H1 (cell line): ENCODE measurements at regions not wholly inside any gene's neighbourhood (a gene's known extent, or its start where the extent isn't known, plus 50 kb on each side); places are given as distances from the start of the nearest gene placed in this dataset.

Source experiments
- CTCF ChIA-PET: fragments of 300-600 bp; sonication (Branson Sonifier 250); formaldehyde crosslinking; loops from one replicate; lab custom pipeline; 2021; ENCODE audit not compliant: partially characterized antibody; lab: Charles Lee
- POLR2A ChIA-PET: fragments of 300-600 bp; sonication (Branson Sonifier 250); formaldehyde crosslinking; loops from one replicate; lab custom pipeline; 2021; ENCODE audit warnings: inconsistent platforms; ENCODE audit not compliant: partially characterized antibody; lab: Charles Lee
- DNase-seq, 2 experiments: peaks; one replicate each; pipeline versions ENCODE4 v3.0.0 to v3.0.0-alpha.2; 2010 to 2022; ENCODE audit warnings: low spot score in 2 of 2, low read depth in 1 of 2, mixed read lengths in 1 of 2
- FAIRE-seq: peaks from 2 replicates; lab custom pipeline; 2011; peaks lifted over from hg19 to GRCh38; lab: Jason Lieb, UNC
- H2AFZ ChIP-seq: 2 replicates; pipeline ENCODE4 v1.8.1; 2012; ENCODE audit warnings: low read length, inconsistent platforms
- H2AK5ac ChIP-seq: 2 replicates; pipeline ENCODE4 v1.6.1; 2013; ENCODE audit warnings: low read depth, low read length
- H2BK120ac ChIP-seq: replicated peaks from 2 replicates; pipeline ENCODE3; 2013; ENCODE audit warnings: low read depth, low read length, inconsistent platforms
- H2BK12ac ChIP-seq: 2 replicates; pipeline ENCODE4 v1.6.1; 2013; ENCODE audit warnings: low read depth, low read length
- H2BK15ac ChIP-seq: 2 replicates; pipeline ENCODE4 v1.6.1; 2013; ENCODE audit warnings: low read length
- H2BK20ac ChIP-seq: 2 replicates; pipeline ENCODE4 v1.6.1; 2013; ENCODE audit warnings: low read length
- H2BK5ac ChIP-seq: 2 replicates; pipeline ENCODE4 v1.6.1; 2013; ENCODE audit warnings: low read depth, low read length
- H3K14ac ChIP-seq: 2 replicates; pipeline ENCODE4 v1.6.1; 2013; ENCODE audit warnings: inconsistent platforms; ENCODE audit not compliant: insufficient read length
- H3K18ac ChIP-seq: 2 replicates; pipeline ENCODE4 v1.6.1; 2013; ENCODE audit warnings: low read length; ENCODE audit errors: extremely low read depth
- H3K23ac ChIP-seq: 2 replicates; pipeline ENCODE4 v1.6.1; 2013; ENCODE audit warnings: inconsistent platforms; ENCODE audit not compliant: insufficient read length
- H3K23me2 ChIP-seq: 2 replicates; pipeline ENCODE4 v1.6.1; 2013; ENCODE audit warnings: low read depth, low read length
- H3K27ac ChIP-seq: 2 replicates; pipeline ENCODE4 v1.6.1; 2011; ENCODE audit warnings: low read depth, low read length, inconsistent platforms
- H3K27me3 ChIP-seq, 4 experiments: replicated peaks in 1 of 4; 1 replicate in 1 of 4; 2 replicates in 3 of 4; pipeline versions ENCODE4 v1.6.1 to v1.8.1; 2011 to 2013; ENCODE audit warnings: low read length in 3 of 4, mild to moderate bottlenecking in 3 of 4, inconsistent platforms in 2 of 4, mixed read lengths in 2 of 4, moderate library complexity in 1 of 4; ENCODE audit not compliant: control insufficient read depth in 3 of 4, insufficient read depth in 3 of 4; ENCODE audit errors: extremely low read depth in 1 of 4
- H3K36me3 ChIP-seq, 4 experiments: 2 replicates each; pipeline versions ENCODE4 v1.6.1 to v1.8.1; 2011 to 2013; ENCODE audit warnings: mild to moderate bottlenecking in 4 of 4, low read length in 3 of 4, moderate library complexity in 2 of 4, control low read depth in 1 of 4, inconsistent platforms in 1 of 4; ENCODE audit not compliant: insufficient read depth in 4 of 4, control insufficient read depth in 2 of 4
- H3K4ac ChIP-seq: replicated peaks from 2 replicates; pipeline ENCODE3; 2013; ENCODE audit warnings: low read length, low read depth, mixed read lengths, inconsistent platforms; ENCODE audit not compliant: insufficient read length
- H3K4me1 ChIP-seq, 4 experiments: replicated peaks in 1 of 4; 1 replicate in 1 of 4; 2 replicates in 3 of 4; pipeline versions ENCODE4 v1.6.1 to v1.8.1; 2011 to 2013; ENCODE audit warnings: low read length in 3 of 4, inconsistent platforms in 2 of 4, mixed read lengths in 1 of 4; ENCODE audit not compliant: insufficient read depth in 4 of 4, control insufficient read depth in 3 of 4
- H3K4me2 ChIP-seq, 2 experiments: 2 replicates each; pipeline versions ENCODE4 v1.6.1 to v1.8.1; 2011 to 2013; ENCODE audit warnings: low read depth in 2 of 2, low read length in 2 of 2, control low read depth in 1 of 2, inconsistent platforms in 1 of 2, mild to moderate bottlenecking in 1 of 2; ENCODE audit not compliant: insufficient read depth in 1 of 2
- H3K4me3 ChIP-seq, 4 experiments: fragments of 200-600, 300-600 bp in 1 of 4; sonication (generic), shearing (Covaris generic), sonication (Bioruptor Twin) in 1 of 4; 2 replicates each; pipeline versions ENCODE4 v1.5.1 to v1.8.1; 2011 to 2016; ENCODE audit warnings: low read length in 4 of 4, low read depth in 3 of 4, control low read depth in 2 of 4, inconsistent platforms in 2 of 4, mild to moderate bottlenecking in 2 of 4, mixed read lengths in 1 of 4, moderate library complexity in 1 of 4; ENCODE audit not compliant: insufficient read depth in 2 of 4; ENCODE audit errors: extremely low read depth in 1 of 4
- H3K56ac ChIP-seq: replicated peaks from 2 replicates; pipeline ENCODE3; 2013; ENCODE audit warnings: low read depth, mild to moderate bottlenecking, mixed read lengths, low read length, inconsistent platforms; ENCODE audit not compliant: insufficient read length
- H3K79me1 ChIP-seq: 2 replicates; pipeline ENCODE4 v1.6.1; 2013; ENCODE audit warnings: low read depth, low read length, control low read depth
- H3K79me2 ChIP-seq, 2 experiments: 2 replicates each; pipeline versions ENCODE4 v1.6.1 to v1.8.1; 2012 to 2013; ENCODE audit warnings: low read length in 2 of 2, mild to moderate bottlenecking in 2 of 2, inconsistent platforms in 1 of 2; ENCODE audit not compliant: insufficient read depth in 2 of 2, control insufficient read depth in 1 of 2
- H3K9ac ChIP-seq, 4 experiments: replicated peaks in 1 of 4; 1 replicate in 1 of 4; 2 replicates in 3 of 4; pipeline versions ENCODE4 v1.6.1 to v1.8.1; 2011 to 2013; ENCODE audit warnings: low read depth in 3 of 4, low read length in 3 of 4, control low read depth in 2 of 4, mild to moderate bottlenecking in 2 of 4, moderate library complexity in 2 of 4, inconsistent platforms in 1 of 4; ENCODE audit errors: extremely low read depth in 1 of 4
- H3K9me3 ChIP-seq, 2 experiments: 2 replicates each; pipeline versions ENCODE4 v1.6.1 to v1.8.1; 2012 to 2013; ENCODE audit warnings: mild to moderate bottlenecking in 2 of 2, moderate library complexity in 2 of 2, control low read depth in 1 of 2, inconsistent platforms in 1 of 2, low read depth in 1 of 2, low read length in 1 of 2, mixed read lengths in 1 of 2; ENCODE audit not compliant: insufficient read depth in 2 of 2
- H4K20me1 ChIP-seq, 2 experiments: replicated peaks in 1 of 2; 2 replicates each; pipeline versions ENCODE3 to v1.8.1; 2011 to 2013; ENCODE audit warnings: inconsistent platforms in 2 of 2, low read length in 2 of 2, mild to moderate bottlenecking in 1 of 2; ENCODE audit not compliant: insufficient read depth in 2 of 2, control insufficient read depth in 1 of 2
- H4K5ac ChIP-seq: 2 replicates; pipeline ENCODE4 v1.6.1; 2013; ENCODE audit warnings: low read length, low read depth, mixed read lengths, inconsistent platforms; ENCODE audit not compliant: insufficient read length
- H4K8ac ChIP-seq: 2 replicates; pipeline ENCODE4 v1.8.0; 2013; ENCODE audit warnings: mild to moderate bottlenecking, moderate library complexity, low read length, inconsistent platforms; ENCODE audit not compliant: insufficient read depth; ENCODE audit errors: extremely low read depth
- H4K91ac ChIP-seq: replicated peaks from 2 replicates; pipeline ENCODE3; 2013; ENCODE audit warnings: low read length, mixed read lengths, inconsistent platforms; ENCODE audit not compliant: insufficient read length
- CTBP2 ChIP-seq: IDR thresholded peaks from 2 replicates; pipeline ENCODE4 v1.7.0; 2011; ENCODE audit warnings: borderline replicate concordance, mild to moderate bottlenecking, moderate library complexity, mixed read lengths, low read length; ENCODE audit not compliant: insufficient read depth, insufficient read length
- CTCF ChIP-seq, 3 experiments: IDR thresholded peaks; 1 replicate in 2 of 3; 2 replicates in 1 of 3; pipeline versions ENCODE4 v1.5.1 to v1.6.1; 2011; ENCODE audit warnings: low read length in 3 of 3, mild to moderate bottlenecking in 3 of 3, inconsistent platforms in 2 of 3, low read depth in 1 of 3, moderate library complexity in 1 of 3; ENCODE audit not compliant: insufficient read depth in 1 of 3; ENCODE audit errors: control extremely low read depth in 1 of 3
- EGR1 ChIP-seq: IDR thresholded peaks from 2 replicates; pipeline ENCODE4 v1.6.1; 2011; ENCODE audit warnings: low read depth, low read length, borderline replicate concordance
- HDAC6 ChIP-seq: IDR thresholded peaks from one replicate; pipeline ENCODE4 v1.7.1; 2012; ENCODE audit warnings: low read depth, mild to moderate bottlenecking, inconsistent platforms, low read length, moderate library complexity
- RAD21 ChIP-seq, 2 experiments: IDR thresholded peaks in 1 of 2; conservative IDR thresholded peaks in 1 of 2; 2 replicates each; pipeline ENCODE4 v1.6.1; 2011; ENCODE audit warnings: low read depth in 2 of 2, low read length in 2 of 2, improper control_type of control experiment in 1 of 2, inconsistent platforms in 1 of 2, mild to moderate bottlenecking in 1 of 2, moderate library complexity in 1 of 2
- RFX5 ChIP-seq: IDR thresholded peaks from 2 replicates; pipeline ENCODE4 v1.6.1; 2011; ENCODE audit warnings: low read depth, low read length, improper control_type of control experiment, borderline replicate concordance
- SIN3A ChIP-seq, 2 experiments: IDR thresholded peaks in 1 of 2; conservative IDR thresholded peaks in 1 of 2; 2 replicates each; pipeline ENCODE4 v1.6.1; 2011 to 2012; ENCODE audit warnings: low read length in 2 of 2, improper control_type of control experiment in 1 of 2, low read depth in 1 of 2, mild to moderate bottlenecking in 1 of 2
- USF2 ChIP-seq: IDR thresholded peaks from 2 replicates; pipeline ENCODE4 v1.6.1; 2011; ENCODE audit warnings: low read length, improper control_type of control experiment
- WGBS, 2 experiments: shearing (Covaris generic) in 1 of 2; methylation state at CpG; one replicate each; pipeline versions ENCODE4 v1.1.6 to v1.1.7; 2013 to 2015; ENCODE audit warnings: low lambda C conversion rate in 2 of 2, mixed read lengths in 2 of 2, inconsistent platforms in 1 of 2, low coverage in 1 of 2, missing lambda C conversion rate in 1 of 2; ENCODE audit not compliant: insufficient replicate concordance in 2 of 2, insufficient coverage in 1 of 2, insufficient read length in 1 of 2; ENCODE audit errors: extremely low coverage in 1 of 2, missing lambda C conversion rate in 1 of 2; 5-methylcytosine and 5-hydroxymethylcytosine counted together

- Histone ChIP-seq H3K9me3 (no peaks in the 10 kb centered on the region), H3K27ac (no peak overlapping the region), H3K27me3 (no peaks in the 10 kb centered on the region), H2BK120ac (no peak overlapping the region), H3K79me1 (no peaks in the 10 kb centered on the region), H2AK5ac (no peak overlapping the region), H2BK5ac (no peak overlapping the region), H4K5ac (no peak overlapping the region), H3K14ac (no peak overlapping the region), H2AFZ (no peak overlapping the region), H3K4me3 (no peak overlapping the region), H3K23me2 (no peaks in the 10 kb centered on the region), H3K56ac (no peak overlapping the region), H3K36me3 (no peaks in the 10 kb centered on the region), H2BK12ac (no peak overlapping the region), H3K18ac (no peak overlapping the region), H4K8ac (no peak overlapping the region), H3K23ac (no peak overlapping the region), H4K91ac (no peak overlapping the region), H3K4me2 (no peak overlapping the region), H2BK15ac (no peak overlapping the region), H3K4me1 (no peaks in the 10 kb centered on the region), H4K20me1 (no peaks in the 10 kb centered on the region), H3K9ac (no peak overlapping the region), H2BK20ac (no peak overlapping the region), H3K4ac (no peak overlapping the region), H3K79me2 (no peaks in the 10 kb centered on the region)
- ChIA-PET POLR2A (no interaction called here), CTCF (no interaction called here)
- FAIRE-seq (no peak), DNase-seq (no peak)
- 84% methylated on average over 2 of the region's 2 CpGs; no CpG with 5 or more reads in 1 of the 2 experiments for WGBS, 2 experiments
- no peak for TF ChIP-seq SIN3A (conservative IDR thresholded peaks at IDR 0.05 in 1 of 2, IDR thresholded peaks at IDR 0.05 in 1 of 2; ENCODE audit: low read depth in 1 of 2, low read length in 2 of 2)
- no peak for TF ChIP-seq USF2
- no peak for TF ChIP-seq CTBP2
- no peak for TF ChIP-seq HDAC6
- TF ChIP-seq RFX5: no peak
- TF ChIP-seq EGR1: no peak
- no peak for TF ChIP-seq RAD21 (IDR thresholded peaks at IDR 0.05 in 1 of 2, conservative IDR thresholded peaks at IDR 0.05 in 1 of 2; ENCODE audit: low read depth in 2 of 2, low read length in 2 of 2)
- TF ChIP-seq CTCF (IDR thresholded peaks at IDR 0.05; ENCODE audit: control extremely low read depth in 1 of 3, insufficient read depth in 1 of 3, low read depth in 1 of 3, low read length in 3 of 3): no peak
Measured at GRCh38 chr12:47351526-47351925, 271.8 kb upstream of the AMIGO2 start.
